ENCODE measurements at regions not wholly inside any gene's neighbourhood (a gene's known extent, or its start where the extent isn't known, plus 50 kb on each side); places are given as distances from the start of the nearest gene placed in this dataset.

DNA sequence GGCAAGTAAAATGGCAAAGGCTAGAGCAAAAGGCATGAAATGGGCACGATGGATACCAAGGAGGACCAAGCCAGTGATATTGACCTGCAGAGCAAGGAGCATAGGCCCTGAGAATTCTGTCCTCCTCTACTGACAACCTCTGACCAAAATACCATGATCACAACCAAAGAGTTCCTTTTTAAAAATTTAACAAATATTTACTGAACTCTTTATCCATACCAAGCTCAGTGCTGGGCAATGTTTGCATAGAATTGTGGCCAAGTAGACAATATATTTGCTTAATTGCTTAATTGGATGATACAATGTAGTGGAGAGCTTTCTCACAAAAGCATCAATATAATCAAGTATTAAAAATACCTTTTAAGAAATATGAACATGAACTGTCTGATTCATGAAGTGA lies 265.7 kb downstream of the ICOS start:
- TF ChIP-seq NFYB (CRISPR knock-in tag; conservative IDR thresholded peaks at IDR 0.05; ENCODE audit: low read depth) = no peak
- TF ChIP-seq NR3C1 (CRISPR knock-in tag; conservative IDR thresholded peaks at IDR 0.05; ENCODE audit: low read depth) = no peak
- no peak for TF ChIP-seq CTCF (IDR thresholded peaks at IDR 0.05)
- TF ChIP-seq, protein P1, sequence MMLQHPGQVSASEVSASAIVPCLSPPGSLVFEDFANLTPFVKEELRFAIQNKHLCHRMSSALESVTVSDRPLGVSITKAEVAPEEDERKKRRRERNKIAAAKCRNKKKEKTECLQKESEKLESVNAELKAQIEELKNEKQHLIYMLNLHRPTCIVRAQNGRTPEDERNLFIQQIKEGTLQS (CRISPR knock-in tag; conservative IDR thresholded peaks at IDR 0.05) = no peak
- no peak for TF ChIP-seq JUN (CRISPR knock-in tag; IDR thresholded peaks at IDR 0.05)
- no peak for TF ChIP-seq CREM (CRISPR knock-in tag; IDR thresholded peaks at IDR 0.05)
- no peak for TF ChIP-seq FOXK1 (CRISPR knock-in tag; IDR thresholded peaks at IDR 0.05)
- TF ChIP-seq ZNF232 (CRISPR knock-in tag; IDR thresholded peaks at IDR 0.05) = no peak
- TF ChIP-seq CREB1 (CRISPR knock-in tag; IDR thresholded peaks at IDR 0.05) = no peak
- no peak for TF ChIP-seq TCF7 (CRISPR knock-in tag; IDR thresholded peaks at IDR 0.05; ENCODE audit: low read depth)
